ENCODE measurements at regions not wholly inside any gene's neighbourhood (a gene's known extent, or its start where the extent isn't known, plus 50 kb on each side); places are given as distances from the start of the nearest gene placed in this dataset.

DNA sequence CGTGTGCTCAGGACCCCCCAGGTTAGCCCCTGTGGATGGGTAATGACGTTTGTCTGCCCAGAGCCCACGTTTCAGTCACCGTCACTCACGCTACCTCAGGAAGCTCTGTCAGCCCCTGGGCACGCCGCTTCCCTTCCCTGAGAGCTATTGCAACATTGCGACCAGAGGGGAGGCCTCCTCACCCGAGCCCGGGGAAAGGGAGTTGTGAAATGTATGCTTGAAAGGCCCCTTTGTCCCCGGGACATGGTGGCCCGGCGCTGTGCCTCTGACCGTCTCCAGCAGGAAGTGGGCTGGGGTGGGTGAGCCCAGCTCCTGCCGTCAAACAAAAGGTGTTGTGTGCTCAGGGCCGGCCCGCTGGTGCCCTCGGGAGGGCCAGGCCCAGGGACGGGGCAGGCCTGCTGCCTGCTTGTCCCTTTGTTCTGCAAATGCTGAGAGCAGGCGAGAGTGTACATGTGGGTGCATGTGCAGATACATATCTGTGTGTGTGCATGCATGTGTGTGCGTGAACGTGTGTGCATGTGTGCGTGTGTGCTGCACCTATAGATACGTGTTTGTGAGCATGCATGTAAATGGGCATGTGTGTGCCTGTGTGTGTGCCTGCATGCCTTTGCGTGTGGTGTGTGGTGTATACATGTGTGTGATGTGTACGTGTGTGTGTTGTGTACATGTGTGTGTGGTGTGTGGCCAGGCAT lies 1125.0 kb downstream of the BRD1 start:
- TF ChIP-seq EZH2phosphoT487 (IDR thresholded peaks at IDR 0.05; ENCODE audit: low read length): no peak
- TF ChIP-seq, protein P1, sequence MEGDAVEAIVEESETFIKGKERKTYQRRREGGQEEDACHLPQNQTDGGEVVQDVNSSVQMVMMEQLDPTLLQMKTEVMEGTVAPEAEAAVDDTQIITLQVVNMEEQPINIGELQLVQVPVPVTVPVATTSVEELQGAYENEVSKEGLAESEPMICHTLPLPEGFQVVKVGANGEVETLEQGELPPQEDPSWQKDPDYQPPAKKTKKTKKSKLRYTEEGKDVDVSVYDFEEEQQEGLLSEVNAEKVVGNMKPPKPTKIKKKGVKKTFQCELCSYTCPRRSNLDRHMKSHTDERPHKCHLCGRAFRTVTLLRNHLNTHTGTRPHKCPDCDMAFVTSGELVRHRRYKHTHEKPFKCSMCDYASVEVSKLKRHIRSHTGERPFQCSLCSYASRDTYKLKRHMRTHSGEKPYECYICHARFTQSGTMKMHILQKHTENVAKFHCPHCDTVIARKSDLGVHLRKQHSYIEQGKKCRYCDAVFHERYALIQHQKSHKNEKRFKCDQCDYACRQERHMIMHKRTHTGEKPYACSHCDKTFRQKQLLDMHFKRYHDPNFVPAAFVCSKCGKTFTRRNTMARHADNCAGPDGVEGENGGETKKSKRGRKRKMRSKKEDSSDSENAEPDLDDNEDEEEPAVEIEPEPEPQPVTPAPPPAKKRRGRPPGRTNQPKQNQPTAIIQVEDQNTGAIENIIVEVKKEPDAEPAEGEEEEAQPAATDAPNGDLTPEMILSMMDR (IDR thresholded peaks at IDR 0.05; ENCODE audit: low read length): no peak
- TF ChIP-seq EZH2 (optimal IDR thresholded peaks at IDR 0.05; ENCODE audit: low read depth, low read length): no peak

Data from MM.1S (cell line).